H1 (cell line): ENCODE measurements at regions not wholly inside any gene's neighbourhood (a gene's known extent, or its start where the extent isn't known, plus 50 kb on each side); places are given as distances from the start of the nearest gene placed in this dataset.

ENCODE experiments used
- SUZ12 ChIP-seq: fragments of 200-600 bp; sonication (generic); IDR thresholded peaks from 2 replicates; pipeline ENCODE4 v1.6.1; 2012; ENCODE audit warnings: mild to moderate bottlenecking, inconsistent platforms, low read length, moderate library complexity, mixed read lengths
- TF ChIP-seq, protein P1 (sequence below): fragments of 300-600 bp; sonication (generic); IDR thresholded peaks from 2 replicates; pipeline ENCODE4 v1.7.1; 2012; ENCODE audit warnings: low read length, moderate library complexity, mild to moderate bottlenecking, inconsistent platforms; ENCODE audit not compliant: insufficient replicate concordance

DNA sequence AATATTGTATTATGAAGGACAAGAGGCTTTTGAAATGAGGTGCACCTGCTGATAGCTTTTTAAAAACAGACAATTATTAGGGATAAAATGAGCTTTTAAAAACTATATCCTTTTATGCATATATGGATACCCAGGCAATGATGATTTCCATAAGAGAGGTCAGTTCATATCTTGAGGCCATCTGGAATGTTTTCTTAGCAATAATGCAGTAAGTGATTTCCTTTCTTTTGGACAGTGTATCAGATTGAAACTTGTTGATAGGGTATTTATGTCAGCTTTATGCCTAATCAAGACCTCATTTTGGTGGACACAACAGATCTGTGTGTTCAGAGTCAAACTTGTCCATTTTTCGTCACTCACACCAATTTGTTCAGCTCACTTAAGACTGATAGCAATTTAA is 413.5 kb upstream of the WWC1 start (continued):
- TF ChIP-seq, protein P1, sequence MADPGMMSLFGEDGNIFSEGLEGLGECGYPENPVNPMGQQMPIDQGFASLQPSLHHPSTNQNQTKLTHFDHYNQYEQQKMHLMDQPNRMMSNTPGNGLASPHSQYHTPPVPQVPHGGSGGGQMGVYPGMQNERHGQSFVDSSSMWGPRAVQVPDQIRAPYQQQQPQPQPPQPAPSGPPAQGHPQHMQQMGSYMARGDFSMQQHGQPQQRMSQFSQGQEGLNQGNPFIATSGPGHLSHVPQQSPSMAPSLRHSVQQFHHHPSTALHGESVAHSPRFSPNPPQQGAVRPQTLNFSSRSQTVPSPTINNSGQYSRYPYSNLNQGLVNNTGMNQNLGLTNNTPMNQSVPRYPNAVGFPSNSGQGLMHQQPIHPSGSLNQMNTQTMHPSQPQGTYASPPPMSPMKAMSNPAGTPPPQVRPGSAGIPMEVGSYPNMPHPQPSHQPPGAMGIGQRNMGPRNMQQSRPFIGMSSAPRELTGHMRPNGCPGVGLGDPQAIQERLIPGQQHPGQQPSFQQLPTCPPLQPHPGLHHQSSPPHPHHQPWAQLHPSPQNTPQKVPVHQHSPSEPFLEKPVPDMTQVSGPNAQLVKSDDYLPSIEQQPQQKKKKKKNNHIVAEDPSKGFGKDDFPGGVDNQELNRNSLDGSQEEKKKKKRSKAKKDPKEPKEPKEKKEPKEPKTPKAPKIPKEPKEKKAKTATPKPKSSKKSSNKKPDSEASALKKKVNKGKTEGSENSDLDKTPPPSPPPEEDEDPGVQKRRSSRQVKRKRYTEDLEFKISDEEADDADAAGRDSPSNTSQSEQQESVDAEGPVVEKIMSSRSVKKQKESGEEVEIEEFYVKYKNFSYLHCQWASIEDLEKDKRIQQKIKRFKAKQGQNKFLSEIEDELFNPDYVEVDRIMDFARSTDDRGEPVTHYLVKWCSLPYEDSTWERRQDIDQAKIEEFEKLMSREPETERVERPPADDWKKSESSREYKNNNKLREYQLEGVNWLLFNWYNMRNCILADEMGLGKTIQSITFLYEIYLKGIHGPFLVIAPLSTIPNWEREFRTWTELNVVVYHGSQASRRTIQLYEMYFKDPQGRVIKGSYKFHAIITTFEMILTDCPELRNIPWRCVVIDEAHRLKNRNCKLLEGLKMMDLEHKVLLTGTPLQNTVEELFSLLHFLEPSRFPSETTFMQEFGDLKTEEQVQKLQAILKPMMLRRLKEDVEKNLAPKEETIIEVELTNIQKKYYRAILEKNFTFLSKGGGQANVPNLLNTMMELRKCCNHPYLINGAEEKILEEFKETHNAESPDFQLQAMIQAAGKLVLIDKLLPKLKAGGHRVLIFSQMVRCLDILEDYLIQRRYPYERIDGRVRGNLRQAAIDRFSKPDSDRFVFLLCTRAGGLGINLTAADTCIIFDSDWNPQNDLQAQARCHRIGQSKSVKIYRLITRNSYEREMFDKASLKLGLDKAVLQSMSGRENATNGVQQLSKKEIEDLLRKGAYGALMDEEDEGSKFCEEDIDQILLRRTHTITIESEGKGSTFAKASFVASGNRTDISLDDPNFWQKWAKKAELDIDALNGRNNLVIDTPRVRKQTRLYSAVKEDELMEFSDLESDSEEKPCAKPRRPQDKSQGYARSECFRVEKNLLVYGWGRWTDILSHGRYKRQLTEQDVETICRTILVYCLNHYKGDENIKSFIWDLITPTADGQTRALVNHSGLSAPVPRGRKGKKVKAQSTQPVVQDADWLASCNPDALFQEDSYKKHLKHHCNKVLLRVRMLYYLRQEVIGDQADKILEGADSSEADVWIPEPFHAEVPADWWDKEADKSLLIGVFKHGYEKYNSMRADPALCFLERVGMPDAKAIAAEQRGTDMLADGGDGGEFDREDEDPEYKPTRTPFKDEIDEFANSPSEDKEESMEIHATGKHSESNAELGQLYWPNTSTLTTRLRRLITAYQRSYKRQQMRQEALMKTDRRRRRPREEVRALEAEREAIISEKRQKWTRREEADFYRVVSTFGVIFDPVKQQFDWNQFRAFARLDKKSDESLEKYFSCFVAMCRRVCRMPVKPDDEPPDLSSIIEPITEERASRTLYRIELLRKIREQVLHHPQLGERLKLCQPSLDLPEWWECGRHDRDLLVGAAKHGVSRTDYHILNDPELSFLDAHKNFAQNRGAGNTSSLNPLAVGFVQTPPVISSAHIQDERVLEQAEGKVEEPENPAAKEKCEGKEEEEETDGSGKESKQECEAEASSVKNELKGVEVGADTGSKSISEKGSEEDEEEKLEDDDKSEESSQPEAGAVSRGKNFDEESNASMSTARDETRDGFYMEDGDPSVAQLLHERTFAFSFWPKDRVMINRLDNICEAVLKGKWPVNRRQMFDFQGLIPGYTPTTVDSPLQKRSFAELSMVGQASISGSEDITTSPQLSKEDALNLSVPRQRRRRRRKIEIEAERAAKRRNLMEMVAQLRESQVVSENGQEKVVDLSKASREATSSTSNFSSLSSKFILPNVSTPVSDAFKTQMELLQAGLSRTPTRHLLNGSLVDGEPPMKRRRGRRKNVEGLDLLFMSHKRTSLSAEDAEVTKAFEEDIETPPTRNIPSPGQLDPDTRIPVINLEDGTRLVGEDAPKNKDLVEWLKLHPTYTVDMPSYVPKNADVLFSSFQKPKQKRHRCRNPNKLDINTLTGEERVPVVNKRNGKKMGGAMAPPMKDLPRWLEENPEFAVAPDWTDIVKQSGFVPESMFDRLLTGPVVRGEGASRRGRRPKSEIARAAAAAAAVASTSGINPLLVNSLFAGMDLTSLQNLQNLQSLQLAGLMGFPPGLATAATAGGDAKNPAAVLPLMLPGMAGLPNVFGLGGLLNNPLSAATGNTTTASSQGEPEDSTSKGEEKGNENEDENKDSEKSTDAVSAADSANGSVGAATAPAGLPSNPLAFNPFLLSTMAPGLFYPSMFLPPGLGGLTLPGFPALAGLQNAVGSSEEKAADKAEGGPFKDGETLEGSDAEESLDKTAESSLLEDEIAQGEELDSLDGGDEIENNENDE: no peak
- TF ChIP-seq SUZ12: no peak
